ENCODE measurements at regions not wholly inside any gene's neighbourhood (a gene's known extent, or its start where the extent isn't known, plus 50 kb on each side); places are given as distances from the start of the nearest gene placed in this dataset.

DNA sequence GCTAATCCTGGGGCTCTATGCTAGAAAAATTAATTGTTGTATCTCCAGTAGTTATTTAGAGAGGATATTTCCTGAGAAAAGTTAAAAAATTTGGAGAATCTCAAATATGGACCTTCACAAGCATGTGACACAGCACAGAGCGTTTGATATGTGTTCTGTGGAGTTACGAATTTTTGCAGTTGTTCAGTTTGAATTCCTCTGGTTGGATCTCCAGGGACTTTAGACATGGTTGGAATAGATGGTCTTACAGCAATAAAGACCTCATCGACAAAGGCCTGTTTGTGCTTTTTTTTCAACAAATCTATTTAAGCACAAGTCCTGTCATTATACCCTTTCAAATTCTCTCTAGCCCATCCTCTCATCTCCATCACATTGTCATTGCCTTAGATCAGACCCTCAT is 138.0 kb downstream of the TES start:
- TF ChIP-seq, protein P1, sequence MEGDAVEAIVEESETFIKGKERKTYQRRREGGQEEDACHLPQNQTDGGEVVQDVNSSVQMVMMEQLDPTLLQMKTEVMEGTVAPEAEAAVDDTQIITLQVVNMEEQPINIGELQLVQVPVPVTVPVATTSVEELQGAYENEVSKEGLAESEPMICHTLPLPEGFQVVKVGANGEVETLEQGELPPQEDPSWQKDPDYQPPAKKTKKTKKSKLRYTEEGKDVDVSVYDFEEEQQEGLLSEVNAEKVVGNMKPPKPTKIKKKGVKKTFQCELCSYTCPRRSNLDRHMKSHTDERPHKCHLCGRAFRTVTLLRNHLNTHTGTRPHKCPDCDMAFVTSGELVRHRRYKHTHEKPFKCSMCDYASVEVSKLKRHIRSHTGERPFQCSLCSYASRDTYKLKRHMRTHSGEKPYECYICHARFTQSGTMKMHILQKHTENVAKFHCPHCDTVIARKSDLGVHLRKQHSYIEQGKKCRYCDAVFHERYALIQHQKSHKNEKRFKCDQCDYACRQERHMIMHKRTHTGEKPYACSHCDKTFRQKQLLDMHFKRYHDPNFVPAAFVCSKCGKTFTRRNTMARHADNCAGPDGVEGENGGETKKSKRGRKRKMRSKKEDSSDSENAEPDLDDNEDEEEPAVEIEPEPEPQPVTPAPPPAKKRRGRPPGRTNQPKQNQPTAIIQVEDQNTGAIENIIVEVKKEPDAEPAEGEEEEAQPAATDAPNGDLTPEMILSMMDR (conservative IDR thresholded peaks at IDR 0.05; ENCODE audit: low read depth, low read length) = no peak
- TF ChIP-seq EZH2 (IDR thresholded peaks at IDR 0.05; ENCODE audit: borderline replicate concordance, low read depth, low read length, poor library complexity, severe bottlenecking) = no peak

All from A673 (cell line).